ENCODE measurements at regions not wholly inside any gene's neighbourhood (a gene's known extent, or its start where the extent isn't known, plus 50 kb on each side); places are given as distances from the start of the nearest gene placed in this dataset.

DNA sequence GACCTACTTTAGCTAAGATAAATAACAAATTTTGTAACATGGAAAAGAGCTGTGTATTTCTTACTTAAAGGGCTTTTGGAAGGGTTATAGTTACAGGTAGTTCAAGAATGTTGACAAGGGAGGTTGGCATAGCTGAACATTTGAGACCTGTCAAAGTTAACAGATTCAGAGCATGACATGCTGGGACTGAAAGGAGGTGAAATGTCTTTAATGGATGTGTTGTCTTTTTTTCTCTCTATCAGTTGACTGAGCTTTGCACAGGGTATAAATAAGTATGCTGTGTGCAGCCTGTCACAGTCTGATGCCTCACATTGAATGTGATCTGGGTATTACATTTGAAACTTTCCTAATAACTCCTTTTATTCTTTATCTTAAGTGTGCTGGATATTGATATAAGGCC is 411.9 kb upstream of the ZP4 start:
- H3K79me2 ChIP-seq (ENCODE audit: insufficient read depth, low read length), result no peaks in the 10 kb centered on the region
- intact Hi-C loops (cut with micrococcal nuclease; ENCODE audit: unreplicated experiment) (no loop called here), in situ Hi-C loops (cut with HindIII; ENCODE audit: extremely low pct_ligation_motif_present, low pct_unique_long_range_greater_than_20kb) (no loop called here)
- ChIA-PET POLR2A (no interaction called here), CTCF (ENCODE audit: low intra/inter-chr PET ratio, low total read pairs) (no interaction called here)
- H3K4me3 ChIP-seq (replicated peaks in 1 of 3; ENCODE audit: insufficient read depth in 1 of 3, low read depth in 2 of 3, low read length in 3 of 3), result no peak overlapping the region
- no peaks in the 10 kb centered on the region for H3K4me1 ChIP-seq (ENCODE audit: insufficient read depth, low read length)
- H3K27me3 ChIP-seq (ENCODE audit: control insufficient read depth in 1 of 2, insufficient read depth in 2 of 2, low read length in 2 of 2), result no peaks in the 10 kb centered on the region
- DNase-seq (ENCODE audit: low spot score), result no peak
- H3K27ac ChIP-seq (ENCODE audit: extremely low read length, insufficient read depth, low read length), result no peak overlapping the region
- peaks cover 94% of the 10 kb centered on the region for H3K9me3 ChIP-seq (ENCODE audit: low read length)
- H4K20me1 ChIP-seq (ENCODE audit: insufficient read depth, low read length), result no peaks in the 10 kb centered on the region
- no peak overlapping the region for H3K4me2 ChIP-seq (ENCODE audit: low read depth, low read length)
- no peak overlapping the region for H3K9ac ChIP-seq (ENCODE audit: insufficient read depth, low read depth, low read length)
- no peak for TF ChIP-seq ZNF326 (CRISPR knock-in tag; IDR thresholded peaks at IDR 0.05; ENCODE audit: borderline replicate concordance)
- TF ChIP-seq ZNF484 (CRISPR knock-in tag; IDR thresholded peaks at IDR 0.05; ENCODE audit: borderline replicate concordance, low read depth), result no peak
- TF ChIP-seq NFYB (CRISPR knock-in tag; IDR thresholded peaks at IDR 0.05), result no peak
- no peak for TF ChIP-seq ZNF644 (CRISPR knock-in tag; IDR thresholded peaks at IDR 0.05; ENCODE audit: low read depth)
- no peak for TF ChIP-seq ZBTB7B (CRISPR knock-in tag; IDR thresholded peaks at IDR 0.05)
- TF ChIP-seq HDAC6 (IDR thresholded peaks at IDR 0.05; ENCODE audit: low read depth, low read length), result no peak
- no peak for FAIRE-seq
- no peak for ATAC-seq
- BruUV-seq (replicated peaks), result no TSS peak
- H2AFZ ChIP-seq (ENCODE audit: low read length), result no peak overlapping the region
- no peaks in the 10 kb centered on the region for H3K36me3 ChIP-seq (replicated peaks in 1 of 2; ENCODE audit: control insufficient read depth in 1 of 2, insufficient read depth in 2 of 2, low read length in 2 of 2)

- WGBS (ENCODE audit: low lambda C conversion rate), result 34% methylated on average over 7 of the region's 7 CpGs
- H3K4me2 ChIP-seq (ENCODE audit: low read depth, low read length), result no peak overlapping the region
- TF ChIP-seq ZNF558 (CRISPR knock-in tag; IDR thresholded peaks at IDR 0.05; ENCODE audit: borderline replicate concordance) (no peak), AKNA (CRISPR knock-in tag; IDR thresholded peaks at IDR 0.05; ENCODE audit: borderline replicate concordance) (no peak), FOXJ3 (CRISPR knock-in tag; IDR thresholded peaks at IDR 0.05; ENCODE audit: borderline replicate concordance) (no peak), ZFP36L1 (CRISPR knock-in tag; IDR thresholded peaks at IDR 0.05) (no peak), SMARCE1 (IDR thresholded peaks at IDR 0.05; ENCODE audit: borderline replicate concordance) (no peak), SKI (IDR thresholded peaks at IDR 0.05; ENCODE audit: partially characterized antibody) (no peak), POLR2AphosphoS5 (IDR thresholded peaks at IDR 0.05; ENCODE audit: low read depth, low read length) (no peak)
- TF ChIP-seq, protein P1, sequence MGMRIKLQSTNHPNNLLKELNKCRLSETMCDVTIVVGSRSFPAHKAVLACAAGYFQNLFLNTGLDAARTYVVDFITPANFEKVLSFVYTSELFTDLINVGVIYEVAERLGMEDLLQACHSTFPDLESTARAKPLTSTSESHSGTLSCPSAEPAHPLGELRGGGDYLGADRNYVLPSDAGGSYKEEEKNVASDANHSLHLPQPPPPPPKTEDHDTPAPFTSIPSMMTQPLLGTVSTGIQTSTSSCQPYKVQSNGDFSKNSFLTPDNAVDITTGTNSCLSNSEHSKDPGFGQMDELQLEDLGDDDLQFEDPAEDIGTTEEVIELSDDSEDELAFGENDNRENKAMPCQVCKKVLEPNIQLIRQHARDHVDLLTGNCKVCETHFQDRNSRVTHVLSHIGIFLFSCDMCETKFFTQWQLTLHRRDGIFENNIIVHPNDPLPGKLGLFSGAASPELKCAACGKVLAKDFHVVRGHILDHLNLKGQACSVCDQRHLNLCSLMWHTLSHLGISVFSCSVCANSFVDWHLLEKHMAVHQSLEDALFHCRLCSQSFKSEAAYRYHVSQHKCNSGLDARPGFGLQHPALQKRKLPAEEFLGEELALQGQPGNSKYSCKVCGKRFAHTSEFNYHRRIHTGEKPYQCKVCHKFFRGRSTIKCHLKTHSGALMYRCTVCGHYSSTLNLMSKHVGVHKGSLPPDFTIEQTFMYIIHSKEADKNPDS (CRISPR knock-in tag; IDR thresholded peaks at IDR 0.05), result no peak
Measured at GRCh38 chr1:238296371-238296770, 405.6 kb upstream of the ZP4 start.

More at GRCh38 chr1:238296371-238296770, 405.6 kb upstream of the ZP4 start:
- FAIRE-seq, result no peak
- intact Hi-C loops (cut with micrococcal nuclease; ENCODE audit: unreplicated experiment), result no loop called here
- H3K79me2 ChIP-seq (ENCODE audit: insufficient read depth, low read length), result no peaks in the 10 kb centered on the region
- ChIA-PET CTCF (ENCODE audit: low intra/inter-chr PET ratio, low total read pairs) (no interaction called here), POLR2A (no interaction called here)
- H4K20me1 ChIP-seq (ENCODE audit: insufficient read depth, low read length), result no peaks in the 10 kb centered on the region
- peaks cover 83% of the 10 kb centered on the region for H3K9me3 ChIP-seq (ENCODE audit: low read length)
- H2AFZ ChIP-seq (ENCODE audit: low read length), result no peak overlapping the region
- no peak overlapping the region for H3K9ac ChIP-seq (ENCODE audit: insufficient read depth, low read depth, low read length)
- ATAC-seq, result no peak
- H3K36me3 ChIP-seq (replicated peaks in 1 of 2; ENCODE audit: control insufficient read depth in 1 of 2, insufficient read depth in 2 of 2, low read length in 2 of 2), result no peaks in the 10 kb centered on the region
- no peaks in the 10 kb centered on the region for H3K4me1 ChIP-seq (ENCODE audit: insufficient read depth, low read length)
- no peak overlapping the region for H3K4me3 ChIP-seq (replicated peaks in 1 of 3; ENCODE audit: insufficient read depth in 1 of 3, low read depth in 2 of 3, low read length in 3 of 3)
- no peaks in the 10 kb centered on the region for H3K27me3 ChIP-seq (ENCODE audit: control insufficient read depth in 1 of 2, insufficient read depth in 2 of 2, low read length in 2 of 2)
- DNase-seq (ENCODE audit: low spot score), result no peak
- in situ Hi-C loops (cut with HindIII; ENCODE audit: extremely low pct_ligation_motif_present, low pct_unique_long_range_greater_than_20kb), result no loop called here
- BruUV-seq (replicated peaks), result no TSS peak
- H3K27ac ChIP-seq (ENCODE audit: extremely low read length, insufficient read depth, low read length), result no peak overlapping the region
